WTC11 (cell line): ENCODE measurements at regions not wholly inside any gene's neighbourhood (a gene's known extent, or its start where the extent isn't known, plus 50 kb on each side); places are given as distances from the start of the nearest gene placed in this dataset.

Experiments
- ATAC-seq: fragments of 200-7000 bp; cut with Tn5 transposase; 2 replicates; pipeline ENCODE4 v1.10.0; 2021; ENCODE audit warnings: mild to moderate bottlenecking, moderate library complexity
- CTCF ChIA-PET: fragments of 300-600 bp; sonication (Branson Sonifier 250); formaldehyde crosslinking; loops from one replicate; lab custom pipeline; 2021; ENCODE audit warnings: antibody characterized with exemption; lab: Charles Lee
- POLR2A ChIA-PET: fragments of 350-600 bp; sonication (Branson Sonifier 250); formaldehyde crosslinking; loops from one replicate; lab custom pipeline; 2021; ENCODE audit warnings: antibody characterized with exemption; lab: Charles Lee
- DNase-seq: peaks from one replicate; pipeline ENCODE4 v3.0.0; 2021; ENCODE audit warnings: low spot score
- H3K27ac Mint-ChIP-seq: 2 replicates; pipeline ENCODE4 v1.8.0; 2021; ENCODE audit warnings: mixed read lengths
- H3K27me3 Mint-ChIP-seq: 2 replicates; pipeline ENCODE4 v1.8.0; 2021; ENCODE audit warnings: low read depth, mild to moderate bottlenecking, moderate library complexity, mixed read lengths
- H3K36me3 Mint-ChIP-seq: 2 replicates; pipeline ENCODE4 v1.8.0; 2021; ENCODE audit warnings: mixed read lengths
- H3K4me1 Mint-ChIP-seq: 2 replicates; pipeline ENCODE4 v1.8.0; 2022; ENCODE audit warnings: mixed read lengths
- H3K4me3 Mint-ChIP-seq: 2 replicates; pipeline ENCODE4 v1.8.0; 2021; ENCODE audit warnings: mild to moderate bottlenecking, moderate library complexity, mixed read lengths
- H3K9me3 Mint-ChIP-seq: 2 replicates; pipeline ENCODE4 v1.8.0; 2021; ENCODE audit warnings: mixed read lengths
- CBFB ChIP-seq: sonication (generic); formaldehyde crosslinking; IDR thresholded peaks from 2 replicates; pipeline ENCODE4 v1.8.1; 2022; ENCODE audit warnings: mild to moderate bottlenecking, low read depth, missing genetic modification reagents
- FOXP1 ChIP-seq: sonication (generic); formaldehyde crosslinking; IDR thresholded peaks from 2 replicates; pipeline ENCODE4 v1.8.0; 2022; ENCODE audit warnings: missing genetic modification reagents, mild to moderate bottlenecking, moderate library complexity, borderline replicate concordance
- FOXP4 ChIP-seq: sonication (generic); formaldehyde crosslinking; IDR thresholded peaks from 2 replicates; pipeline ENCODE4 v1.8.0; 2022; ENCODE audit warnings: mild to moderate bottlenecking, missing genetic modification reagents
- JAZF1 ChIP-seq: fragments of 250-450 bp; sonication (Bioruptor Pico); IDR thresholded peaks from 2 replicates; pipeline ENCODE4 v1.9.0; 2021; ENCODE audit warnings: moderate library complexity, mild to moderate bottlenecking, inconsistent platforms
- NFATC4 ChIP-seq: fragments of 250-450 bp; sonication (Bioruptor Pico); IDR thresholded peaks from 2 replicates; pipeline ENCODE4 v1.9.0; 2021; ENCODE audit warnings: mild to moderate bottlenecking
- NFE2L1 ChIP-seq: sonication (generic); formaldehyde crosslinking; IDR thresholded peaks from 2 replicates; pipeline ENCODE4 v1.8.1; 2023; ENCODE audit warnings: missing genetic modification reagents
- NR3C1 ChIP-seq: sonication (generic); formaldehyde crosslinking; conservative IDR thresholded peaks from 2 replicates; pipeline ENCODE4 v1.8.1; 2023; ENCODE audit warnings: low read depth, mild to moderate bottlenecking, missing genetic modification reagents
- PREB ChIP-seq: sonication (generic); formaldehyde crosslinking; IDR thresholded peaks from 2 replicates; pipeline ENCODE4 v1.8.1; 2022; ENCODE audit warnings: mild to moderate bottlenecking, missing genetic modification reagents, moderate library complexity, borderline replicate concordance
- TF ChIP-seq, protein P1 (sequence below): sonication (generic); formaldehyde crosslinking; IDR thresholded peaks from 2 replicates; pipeline ENCODE4 v1.8.1; 2023; ENCODE audit warnings: mild to moderate bottlenecking, missing genetic modification reagents, moderate library complexity
- TF ChIP-seq, protein P2 (sequence below): fragments of 250-450 bp; sonication (Bioruptor Pico); IDR thresholded peaks from 2 replicates; pipeline ENCODE4 v1.8.0; 2021; ENCODE audit warnings: mild to moderate bottlenecking
- TF ChIP-seq, protein P3 (sequence below): fragments of 250-450 bp; sonication (Bioruptor Pico); IDR thresholded peaks from 2 replicates; pipeline ENCODE4 v1.9.0; 2021; ENCODE audit warnings: mild to moderate bottlenecking, borderline replicate concordance

DNA sequence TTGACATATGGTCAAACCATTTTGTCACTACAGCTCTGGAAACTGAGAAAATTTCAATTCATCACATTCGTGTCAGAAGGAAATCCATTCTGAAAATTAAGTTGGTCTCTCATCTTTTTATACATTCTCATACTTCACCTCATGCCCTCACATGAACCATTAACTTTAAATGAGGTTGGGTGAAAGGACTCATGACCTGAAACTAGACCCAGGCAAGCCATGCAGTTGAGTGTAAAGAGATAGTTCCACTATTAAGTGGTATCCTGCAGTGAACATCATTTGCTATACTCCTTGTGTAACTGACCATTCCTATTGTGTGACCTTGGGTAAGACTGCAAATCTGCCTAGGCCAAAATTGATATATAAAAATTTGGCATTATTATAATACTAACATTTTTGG is 299.6 kb upstream of the GRIN3A start (continued):
- TF ChIP-seq NFATC4 (CRISPR knock-in tag) = no peak
- TF ChIP-seq, protein P1, sequence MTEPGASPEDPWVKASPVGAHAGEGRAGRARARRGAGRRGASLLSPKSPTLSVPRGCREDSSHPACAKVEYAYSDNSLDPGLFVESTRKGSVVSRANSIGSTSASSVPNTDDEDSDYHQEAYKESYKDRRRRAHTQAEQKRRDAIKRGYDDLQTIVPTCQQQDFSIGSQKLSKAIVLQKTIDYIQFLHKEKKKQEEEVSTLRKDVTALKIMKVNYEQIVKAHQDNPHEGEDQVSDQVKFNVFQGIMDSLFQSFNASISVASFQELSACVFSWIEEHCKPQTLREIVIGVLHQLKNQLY (CRISPR knock-in tag) = no peak
- TF ChIP-seq NFE2L1 (CRISPR knock-in tag) = no peak
- TF ChIP-seq JAZF1 (CRISPR knock-in tag) = no peak

- CTCF ChIA-PET = no interaction called here
Observed at GRCh38 chr9:102035929-102036328, 297.5 kb upstream of the GRIN3A start.

More at GRCh38 chr9:102035929-102036328, 297.5 kb upstream of the GRIN3A start:
- Mint-ChIP-seq H3K27ac (no peak overlapping the region), H3K4me3 (no peak overlapping the region), H3K27me3 (no peaks in the 10 kb centered on the region), H3K4me1 (no peaks in the 10 kb centered on the region), H3K36me3 (no peaks in the 10 kb centered on the region), H3K9me3 (no peaks in the 10 kb centered on the region)
- TF ChIP-seq PREB (CRISPR knock-in tag) = no peak
- no peak for TF ChIP-seq NR3C1 (CRISPR knock-in tag)
- TF ChIP-seq FOXP1 (CRISPR knock-in tag) = no peak
- no peak for TF ChIP-seq FOXP4 (CRISPR knock-in tag)
- no peak for TF ChIP-seq CBFB (CRISPR knock-in tag)
- TF ChIP-seq, protein P2, sequence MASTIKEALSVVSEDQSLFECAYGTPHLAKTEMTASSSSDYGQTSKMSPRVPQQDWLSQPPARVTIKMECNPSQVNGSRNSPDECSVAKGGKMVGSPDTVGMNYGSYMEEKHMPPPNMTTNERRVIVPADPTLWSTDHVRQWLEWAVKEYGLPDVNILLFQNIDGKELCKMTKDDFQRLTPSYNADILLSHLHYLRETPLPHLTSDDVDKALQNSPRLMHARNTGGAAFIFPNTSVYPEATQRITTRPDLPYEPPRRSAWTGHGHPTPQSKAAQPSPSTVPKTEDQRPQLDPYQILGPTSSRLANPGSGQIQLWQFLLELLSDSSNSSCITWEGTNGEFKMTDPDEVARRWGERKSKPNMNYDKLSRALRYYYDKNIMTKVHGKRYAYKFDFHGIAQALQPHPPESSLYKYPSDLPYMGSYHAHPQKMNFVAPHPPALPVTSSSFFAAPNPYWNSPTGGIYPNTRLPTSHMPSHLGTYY (CRISPR knock-in tag) = no peak
- TF ChIP-seq, protein P3, sequence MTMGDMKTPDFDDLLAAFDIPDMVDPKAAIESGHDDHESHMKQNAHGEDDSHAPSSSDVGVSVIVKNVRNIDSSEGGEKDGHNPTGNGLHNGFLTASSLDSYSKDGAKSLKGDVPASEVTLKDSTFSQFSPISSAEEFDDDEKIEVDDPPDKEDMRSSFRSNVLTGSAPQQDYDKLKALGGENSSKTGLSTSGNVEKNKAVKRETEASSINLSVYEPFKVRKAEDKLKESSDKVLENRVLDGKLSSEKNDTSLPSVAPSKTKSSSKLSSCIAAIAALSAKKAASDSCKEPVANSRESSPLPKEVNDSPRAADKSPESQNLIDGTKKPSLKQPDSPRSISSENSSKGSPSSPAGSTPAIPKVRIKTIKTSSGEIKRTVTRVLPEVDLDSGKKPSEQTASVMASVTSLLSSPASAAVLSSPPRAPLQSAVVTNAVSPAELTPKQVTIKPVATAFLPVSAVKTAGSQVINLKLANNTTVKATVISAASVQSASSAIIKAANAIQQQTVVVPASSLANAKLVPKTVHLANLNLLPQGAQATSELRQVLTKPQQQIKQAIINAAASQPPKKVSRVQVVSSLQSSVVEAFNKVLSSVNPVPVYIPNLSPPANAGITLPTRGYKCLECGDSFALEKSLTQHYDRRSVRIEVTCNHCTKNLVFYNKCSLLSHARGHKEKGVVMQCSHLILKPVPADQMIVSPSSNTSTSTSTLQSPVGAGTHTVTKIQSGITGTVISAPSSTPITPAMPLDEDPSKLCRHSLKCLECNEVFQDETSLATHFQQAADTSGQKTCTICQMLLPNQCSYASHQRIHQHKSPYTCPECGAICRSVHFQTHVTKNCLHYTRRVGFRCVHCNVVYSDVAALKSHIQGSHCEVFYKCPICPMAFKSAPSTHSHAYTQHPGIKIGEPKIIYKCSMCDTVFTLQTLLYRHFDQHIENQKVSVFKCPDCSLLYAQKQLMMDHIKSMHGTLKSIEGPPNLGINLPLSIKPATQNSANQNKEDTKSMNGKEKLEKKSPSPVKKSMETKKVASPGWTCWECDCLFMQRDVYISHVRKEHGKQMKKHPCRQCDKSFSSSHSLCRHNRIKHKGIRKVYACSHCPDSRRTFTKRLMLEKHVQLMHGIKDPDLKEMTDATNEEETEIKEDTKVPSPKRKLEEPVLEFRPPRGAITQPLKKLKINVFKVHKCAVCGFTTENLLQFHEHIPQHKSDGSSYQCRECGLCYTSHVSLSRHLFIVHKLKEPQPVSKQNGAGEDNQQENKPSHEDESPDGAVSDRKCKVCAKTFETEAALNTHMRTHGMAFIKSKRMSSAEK = no peak
- no peak for ATAC-seq
- DNase-seq = no peak
- POLR2A ChIA-PET = interaction anchor here (0.6 kb wide), 1 partner anchor 52 kb away, joined by 3 read pairs; no protein-coding TSS in a partner anchor
